ENCODE measurements at regions not wholly inside any gene's neighbourhood (a gene's known extent, or its start where the extent isn't known, plus 50 kb on each side); places are given as distances from the start of the nearest gene placed in this dataset.

DNA sequence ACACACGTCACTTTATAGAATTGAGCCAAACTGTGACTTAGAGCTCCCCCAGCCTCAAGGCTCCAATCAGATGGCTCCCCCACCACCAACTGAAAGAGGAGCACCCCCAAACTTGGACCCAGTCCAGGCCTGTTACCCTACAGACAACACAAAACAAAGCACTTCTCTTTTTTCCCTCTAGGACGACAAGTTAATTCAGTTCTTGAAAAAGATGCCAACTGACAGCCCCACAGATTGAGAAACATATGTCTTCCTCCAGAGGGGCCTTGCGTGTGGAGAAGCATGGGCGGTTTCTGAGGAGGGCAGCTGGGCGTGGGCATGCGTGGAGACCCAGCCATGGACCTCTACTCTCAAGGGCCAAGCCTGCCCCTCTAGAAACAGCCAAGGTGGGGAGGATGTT, 229.5 kb downstream of the SHQ1 start:
- Histone ChIP-seq H2AFZ (ENCODE audit: low read length) (no peak overlapping the region), H3K9me2 (replicated peaks; ENCODE audit: insufficient read depth, low read length) (no peaks in the 10 kb centered on the region), H3K27ac (ENCODE audit: low read length) (no peak overlapping the region), H3K36me3 (replicated peaks; ENCODE audit: insufficient read depth, low read length) (no peaks in the 10 kb centered on the region), H3K79me2 (ENCODE audit: low read length) (no peaks in the 10 kb centered on the region), H4K20me1 (ENCODE audit: insufficient read depth, low read length) (no peaks in the 10 kb centered on the region), H3F3A (ENCODE audit: insufficient read depth, low read length) (no peaks in the 10 kb centered on the region), H3K27me3 (replicated peaks; ENCODE audit: insufficient read depth, low read length) (no peaks in the 10 kb centered on the region), H3K9ac (ENCODE audit: low read length) (no peak overlapping the region), H3K4me2 (ENCODE audit: low read depth, low read length) (no peak overlapping the region), H3K9me3 (replicated peaks; ENCODE audit: insufficient read depth, low read length) (no peaks in the 10 kb centered on the region), H3K4me1 (ENCODE audit: low read length) (no peaks in the 10 kb centered on the region), H3K4me3 (ENCODE audit: low read length) (no peak overlapping the region)
- DNase-seq, result no peak
- TF ChIP-seq EZH2 (optimal IDR thresholded peaks at IDR 0.05; ENCODE audit: low read depth, low read length) (no peak), EZH2phosphoT487 (IDR thresholded peaks at IDR 0.05; ENCODE audit: low read length) (no peak), CTCF (IDR thresholded peaks at IDR 0.05; ENCODE audit: low read length) (no peak)

GRCh38 chr3:72617424-72618024, 230.7 kb downstream of the SHQ1 start:
- Histone ChIP-seq H3K4me3 (ENCODE audit: low read length) (no peak overlapping the region), H3K9ac (ENCODE audit: low read length) (no peak overlapping the region), H3K4me1 (ENCODE audit: low read length) (no peaks in the 10 kb centered on the region), H2AFZ (ENCODE audit: low read length) (no peak overlapping the region), H3K27ac (ENCODE audit: low read length) (no peak overlapping the region), H3F3A (ENCODE audit: insufficient read depth, low read length) (no peaks in the 10 kb centered on the region), H3K36me3 (replicated peaks; ENCODE audit: insufficient read depth, low read length) (no peaks in the 10 kb centered on the region), H3K9me3 (replicated peaks; ENCODE audit: insufficient read depth, low read length) (no peaks in the 10 kb centered on the region; the same call in 1 of the 2 replicates), H4K20me1 (ENCODE audit: insufficient read depth, low read length) (no peaks in the 10 kb centered on the region), H3K9me2 (replicated peaks; ENCODE audit: insufficient read depth, low read length) (no peaks in the 10 kb centered on the region), H3K79me2 (ENCODE audit: low read length) (no peaks in the 10 kb centered on the region), H3K4me2 (ENCODE audit: low read depth, low read length) (no peak overlapping the region), H3K27me3 (replicated peaks; ENCODE audit: insufficient read depth, low read length) (no peaks in the 10 kb centered on the region)
- DNase-seq, result no peak
- TF ChIP-seq CTCF (IDR thresholded peaks at IDR 0.05; ENCODE audit: low read length), result no peak

DNA sequence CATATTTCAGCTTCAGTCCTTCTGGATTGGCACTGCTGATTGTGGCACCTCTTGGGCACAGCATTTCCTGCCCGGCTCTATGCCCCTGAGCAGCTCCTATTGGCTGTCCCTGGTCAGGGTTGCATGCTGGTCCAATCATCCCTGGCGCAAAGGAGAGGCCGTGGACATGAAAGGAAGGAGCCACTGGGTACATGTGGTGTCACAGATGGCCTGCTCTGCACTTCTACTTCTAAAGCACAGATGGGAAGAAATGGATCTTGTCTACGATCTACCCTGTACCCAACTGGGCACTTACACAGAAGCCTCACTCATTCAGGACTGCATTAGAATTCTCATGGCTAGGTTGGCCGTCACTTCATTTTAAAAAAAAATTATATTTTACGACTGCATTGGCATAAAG, 232.5 kb downstream of the SHQ1 start:
- H3K79me2 ChIP-seq (ENCODE audit: low read length), result no peaks in the 10 kb centered on the region
- no peak overlapping the region for H3K9ac ChIP-seq (ENCODE audit: low read length)
- H3K9me2 ChIP-seq (replicated peaks; ENCODE audit: insufficient read depth, low read length), result no peaks in the 10 kb centered on the region
- TF ChIP-seq EZH2phosphoT487 (IDR thresholded peaks at IDR 0.05; ENCODE audit: low read length), result no peak
- TF ChIP-seq CTCF (IDR thresholded peaks at IDR 0.05; ENCODE audit: low read length), result no peak
- no peak for TF ChIP-seq EZH2 (optimal IDR thresholded peaks at IDR 0.05; ENCODE audit: low read depth, low read length)
- no peaks in the 10 kb centered on the region for H3F3A ChIP-seq (ENCODE audit: insufficient read depth, low read length)
- DNase-seq, result no peak
- no peaks in the 10 kb centered on the region for H3K36me3 ChIP-seq (replicated peaks; ENCODE audit: insufficient read depth, low read length)
- H3K4me3 ChIP-seq (ENCODE audit: low read length), result no peak overlapping the region
- no peaks in the 10 kb centered on the region for H3K27me3 ChIP-seq (replicated peaks; ENCODE audit: insufficient read depth, low read length)
- no peak overlapping the region for H2AFZ ChIP-seq (ENCODE audit: low read length)
- no peaks in the 10 kb centered on the region for H4K20me1 ChIP-seq (ENCODE audit: insufficient read depth, low read length)
- H3K9me3 ChIP-seq (replicated peaks; ENCODE audit: insufficient read depth, low read length), result no peaks in the 10 kb centered on the region; the same call in 1 of the 2 replicates
- no peak overlapping the region for H3K4me2 ChIP-seq (ENCODE audit: low read depth, low read length)
- H3K27ac ChIP-seq (ENCODE audit: low read length), result no peak overlapping the region
- H3K4me1 ChIP-seq (ENCODE audit: low read length), result no peaks in the 10 kb centered on the region
